Mesodermal cell (in vitro differentiated cells): ENCODE measurements at regions not wholly inside any gene's neighbourhood (a gene's known extent, or its start where the extent isn't known, plus 50 kb on each side); places are given as distances from the start of the nearest gene placed in this dataset.

Source experiments
- H3K27ac ChIP-seq: 2 replicates; pipeline ENCODE4 v1.7.0; 2013; ENCODE audit warnings: mild to moderate bottlenecking, low read depth, low read length, moderate library complexity; ENCODE audit not compliant: severe bottlenecking
- H3K36me3 ChIP-seq: 2 replicates; pipeline ENCODE4 v1.7.1; 2013; ENCODE audit warnings: mild to moderate bottlenecking, low read length, moderate library complexity; ENCODE audit not compliant: control insufficient read depth, insufficient read depth
- H3K4me1 ChIP-seq: one replicate; pipeline ENCODE4 v1.7.1; 2013; ENCODE audit warnings: mild to moderate bottlenecking, low read length; ENCODE audit not compliant: insufficient read depth, control insufficient read depth, poor library complexity, severe bottlenecking
- H3K4me3 ChIP-seq: 2 replicates; pipeline ENCODE4 v1.7.0; 2013; ENCODE audit warnings: low read length, control low read depth, mild to moderate bottlenecking; ENCODE audit not compliant: insufficient read depth, poor library complexity, severe bottlenecking; ENCODE audit errors: extremely low read depth
- H3K9me3 ChIP-seq: 2 replicates; pipeline ENCODE4 v1.7.1; 2013; ENCODE audit warnings: mild to moderate bottlenecking, low read length, moderate library complexity; ENCODE audit not compliant: control insufficient read depth
- WGBS, 2 experiments: methylation state at CpG; one replicate each; pipeline ENCODE4 v1.1.5; 2013; ENCODE audit warnings: missing lambda C conversion rate in 2 of 2; ENCODE audit not compliant: insufficient coverage in 2 of 2; 5-methylcytosine and 5-hydroxymethylcytosine counted together

GRCh38 chr6:48315051-48315719 lies 204.2 kb upstream of the PTCHD4 start:
- no peaks in the 10 kb centered on the region for H3K4me1 ChIP-seq
- H3K4me3 ChIP-seq, result no peak overlapping the region
- H3K27ac ChIP-seq, result no peak overlapping the region
- no peaks in the 10 kb centered on the region for H3K36me3 ChIP-seq
- no peaks in the 10 kb centered on the region for H3K9me3 ChIP-seq
- WGBS, 2 experiments, result 73% methylated on average over 2 of the region's 5 CpGs; no CpG with 5 or more reads in 1 of the 2 experiments

- Histone ChIP-seq H3K9me3 (no peaks in the 10 kb centered on the region), H3K27ac (no peak overlapping the region), H3K4me1 (no peaks in the 10 kb centered on the region), H3K36me3 (no peaks in the 10 kb centered on the region), H3K4me3 (no peak overlapping the region)
Observed at GRCh38 chr6:48311301-48311700, 200.3 kb upstream of the PTCHD4 start.

- H3K9me3 ChIP-seq, result no peaks in the 10 kb centered on the region
- no peak overlapping the region for H3K4me3 ChIP-seq
- 100% methylated on average over 1 of the region's 2 CpGs; no CpG with 5 or more reads in 1 of the 2 experiments for WGBS, 2 experiments
- no peaks in the 10 kb centered on the region for H3K4me1 ChIP-seq
- no peaks in the 10 kb centered on the region for H3K36me3 ChIP-seq
- H3K27ac ChIP-seq, result no peak overlapping the region
Observed at GRCh38 chr6:48307573-48307972, 196.6 kb upstream of the PTCHD4 start.

- no peaks in the 10 kb centered on the region for H3K36me3 ChIP-seq
- 81 to 88% methylated on average over 2 of the region's 4 CpGs for WGBS, 2 experiments
- no peak overlapping the region for H3K4me3 ChIP-seq
- no peaks in the 10 kb centered on the region for H3K4me1 ChIP-seq
- no peak overlapping the region for H3K27ac ChIP-seq
- H3K9me3 ChIP-seq, result no peaks in the 10 kb centered on the region
Observed at GRCh38 chr6:48290595-48290994, 179.6 kb upstream of the PTCHD4 start.

GRCh38 chr6:48289841-48290240 lies 178.8 kb upstream of the PTCHD4 start:
- H3K4me1 ChIP-seq, result no peaks in the 10 kb centered on the region

GRCh38 chr6:48281217-48281616 lies 170.2 kb upstream of the PTCHD4 start:
- WGBS, 2 experiments, result no CpG with 5 or more reads among the region's 1 CpG
- no peaks in the 10 kb centered on the region for H3K36me3 ChIP-seq
- H3K4me1 ChIP-seq, result no peaks in the 10 kb centered on the region
- H3K9me3 ChIP-seq, result no peaks in the 10 kb centered on the region
- H3K27ac ChIP-seq, result no peak overlapping the region
- H3K4me3 ChIP-seq, result no peak overlapping the region

More at GRCh38 chr6:48289841-48290240, 178.8 kb upstream of the PTCHD4 start:
- 92 to 95% methylated on average over 3 to 5 of the region's 5 CpGs for WGBS, 2 experiments
- Histone ChIP-seq H3K36me3 (no peaks in the 10 kb centered on the region), H3K4me3 (no peak overlapping the region), H3K9me3 (no peaks in the 10 kb centered on the region), H3K27ac (no peak overlapping the region)

GRCh38 chr6:48280035-48280620 lies 169.1 kb upstream of the PTCHD4 start:
- Histone ChIP-seq H3K27ac (no peak overlapping the region), H3K9me3 (no peaks in the 10 kb centered on the region), H3K4me1 (no peaks in the 10 kb centered on the region), H3K4me3 (no peak overlapping the region), H3K36me3 (no peaks in the 10 kb centered on the region)
- WGBS, 2 experiments, result 33 to 40% methylated on average over 1 of the region's 1 CpG

GRCh38 chr6:48278261-48278660 lies 167.3 kb upstream of the PTCHD4 start:
- WGBS, 2 experiments, result 90 to 92% methylated on average over 1 of the region's 1 CpG
- H3K36me3 ChIP-seq, result no peaks in the 10 kb centered on the region

GRCh38 chr6:48272518-48272917 lies 161.5 kb upstream of the PTCHD4 start:
- no CpG with 5 or more reads among the region's 1 CpG for WGBS, 2 experiments
- Histone ChIP-seq H3K4me1 (no peaks in the 10 kb centered on the region), H3K9me3 (no peaks in the 10 kb centered on the region), H3K4me3 (no peak overlapping the region), H3K27ac (no peak overlapping the region), H3K36me3 (no peaks in the 10 kb centered on the region)

More at GRCh38 chr6:48278261-48278660, 167.3 kb upstream of the PTCHD4 start:
- Histone ChIP-seq H3K27ac (no peak overlapping the region), H3K4me1 (no peaks in the 10 kb centered on the region), H3K9me3 (no peaks in the 10 kb centered on the region), H3K4me3 (no peak overlapping the region)

- WGBS, 2 experiments, result no CpG with 5 or more reads among the region's 3 CpGs
- no peaks in the 10 kb centered on the region for H3K9me3 ChIP-seq
- no peak overlapping the region for H3K4me3 ChIP-seq
- no peaks in the 10 kb centered on the region for H3K4me1 ChIP-seq
- no peaks in the 10 kb centered on the region for H3K36me3 ChIP-seq
- H3K27ac ChIP-seq, result no peak overlapping the region
Observed at GRCh38 chr6:48255094-48255493, 144.1 kb upstream of the PTCHD4 start.

- WGBS, 2 experiments, result 90 to 100% methylated on average over 1 of the region's 3 CpGs
- Histone ChIP-seq H3K4me3 (no peak overlapping the region), H3K9me3 (no peaks in the 10 kb centered on the region)
Observed at GRCh38 chr6:48249071-48249470, 138.1 kb upstream of the PTCHD4 start.

More at GRCh38 chr6:48249071-48249470, 138.1 kb upstream of the PTCHD4 start:
- Histone ChIP-seq H3K27ac (no peak overlapping the region), H3K36me3 (no peaks in the 10 kb centered on the region), H3K4me1 (no peaks in the 10 kb centered on the region)
